ENCODE measurements at regions not wholly inside any gene's neighbourhood (a gene's known extent, or its start where the extent isn't known, plus 50 kb on each side); places are given as distances from the start of the nearest gene placed in this dataset.
"Not testable (repeated sequence)": the region's sequence is repeated elsewhere in the genome, so short reads cannot be mapped to it uniquely, and the experiment has no call there.

- DNase-seq (ENCODE audit: low spot score): no peak
Measured at GRCh38 chr2:209160800-209161588, 262.9 kb upstream of the MAP2 start.

GRCh38 chr2:209162129-209162528 lies 261.7 kb upstream of the MAP2 start:
- no peak for DNase-seq (ENCODE audit: low spot score)

GRCh38 chr2:209181984-209182383 lies 241.9 kb upstream of the MAP2 start:
- DNase-seq (ENCODE audit: low spot score): no peak

GRCh38 chr2:209186886-209187285 lies 237.0 kb upstream of the MAP2 start:
- not testable (repeated sequence) for DNase-seq (ENCODE audit: low spot score)

- DNase-seq (ENCODE audit: low spot score): no peak
Measured at GRCh38 chr2:209189893-209190292, 234.0 kb upstream of the MAP2 start.

GRCh38 chr2:209191139-209191538 lies 232.7 kb upstream of the MAP2 start:
- DNase-seq (ENCODE audit: low spot score): no peak

- no peak for DNase-seq (ENCODE audit: low spot score)
Measured at GRCh38 chr2:209194717-209195116, 229.1 kb upstream of the MAP2 start.

- no peak for DNase-seq (ENCODE audit: low spot score)
Measured at GRCh38 chr2:209208211-209208610, 215.6 kb upstream of the MAP2 start.

- DNase-seq (ENCODE audit: low spot score): no peak
Measured at GRCh38 chr2:209209943-209210342, 213.9 kb upstream of the MAP2 start.

GRCh38 chr2:209230560-209230959 lies 193.3 kb upstream of the MAP2 start:
- no peak for DNase-seq (ENCODE audit: low spot score)

- DNase-seq (ENCODE audit: low spot score): no peak
Measured at GRCh38 chr2:209236377-209236776, 187.5 kb upstream of the MAP2 start.

- DNase-seq (ENCODE audit: low spot score): no peak
Measured at GRCh38 chr2:209238765-209239584, 184.9 kb upstream of the MAP2 start.

GRCh38 chr2:209239585-209239938 lies 184.3 kb upstream of the MAP2 start:
- no peak for DNase-seq (ENCODE audit: low spot score)

- no peak for DNase-seq (ENCODE audit: low spot score)
Measured at GRCh38 chr2:209240204-209240603, 183.6 kb upstream of the MAP2 start.

GRCh38 chr2:209253544-209253943 lies 170.3 kb upstream of the MAP2 start:
- DNase-seq (ENCODE audit: low spot score): no peak

- no peak for DNase-seq (ENCODE audit: low spot score)
Measured at GRCh38 chr2:209259767-209260166, 164.1 kb upstream of the MAP2 start.

- DNase-seq (ENCODE audit: low spot score): no peak
Measured at GRCh38 chr2:209260281-209260680, 163.6 kb upstream of the MAP2 start.

GRCh38 chr2:209261366-209262053 lies 162.3 kb upstream of the MAP2 start:
- DNase-seq (ENCODE audit: low spot score): not testable (repeated sequence)

GRCh38 chr2:209269024-209269423 lies 154.8 kb upstream of the MAP2 start:
- no peak for DNase-seq (ENCODE audit: low spot score)

- DNase-seq (ENCODE audit: low spot score): no peak
Measured at GRCh38 chr2:209276000-209276399, 147.8 kb upstream of the MAP2 start.

GRCh38 chr2:209277444-209277843 lies 146.4 kb upstream of the MAP2 start:
- no peak for DNase-seq (ENCODE audit: low spot score)

GRCh38 chr2:209298601-209299000 lies 125.2 kb upstream of the MAP2 start:
- no peak for DNase-seq (ENCODE audit: low spot score)

GRCh38 chr2:209299478-209299877 lies 124.4 kb upstream of the MAP2 start:
- not testable (repeated sequence) for DNase-seq (ENCODE audit: low spot score)

Measured in hepatic stellate cell (primary cell).